A673 (cell line): ENCODE measurements at regions not wholly inside any gene's neighbourhood (a gene's known extent, or its start where the extent isn't known, plus 50 kb on each side); places are given as distances from the start of the nearest gene placed in this dataset.

ENCODE experiments used
- CTCF ChIP-seq: fragments of 300-800, 200-600 bp; sonication (generic); conservative IDR thresholded peaks from 2 replicates; pipeline ENCODE4 v1.5.1; 2017; ENCODE audit warnings: low read depth, mild to moderate bottlenecking, antibody characterized with exemption, low read length, moderate library complexity, mixed read lengths
- EZH2 ChIP-seq: fragments of 200-600 bp; sonication (generic); IDR thresholded peaks from 2 replicates; pipeline ENCODE4 v1.6.1; 2017; ENCODE audit warnings: borderline replicate concordance, low read depth, mild to moderate bottlenecking, mixed read lengths, antibody characterized with exemption, low read length; ENCODE audit not compliant: poor library complexity, severe bottlenecking

- no peak for TF ChIP-seq CTCF
- TF ChIP-seq EZH2: no peak
Observed at GRCh38 chr15:35695003-35695402, 149.0 kb upstream of the DPH6 start.
